Hepatocyte (in vitro differentiated cells): ENCODE measurements at regions not wholly inside any gene's neighbourhood (a gene's known extent, or its start where the extent isn't known, plus 50 kb on each side); places are given as distances from the start of the nearest gene placed in this dataset.

ENCODE experiments used
- CTCF ChIP-seq: fragments of 200-600 bp; sonication (generic); IDR thresholded peaks from 2 replicates; pipeline ENCODE4 v1.5.1; 2016; ENCODE audit warnings: antibody characterized with exemption, mild to moderate bottlenecking; ENCODE audit not compliant: poor library complexity
- EZH2 ChIP-seq: fragments of 200-600 bp; sonication (generic); IDR thresholded peaks from 2 replicates; pipeline ENCODE4 v1.6.1; 2016; ENCODE audit warnings: antibody characterized with exemption, mild to moderate bottlenecking, borderline replicate concordance

- peak; percentile 84 for TF ChIP-seq CTCF
- no peak for TF ChIP-seq EZH2
Observed at GRCh38 chr9:100714372-100715099, 136.7 kb downstream of the CAVIN4 start.
